ENCODE measurements at regions not wholly inside any gene's neighbourhood (a gene's known extent, or its start where the extent isn't known, plus 50 kb on each side); places are given as distances from the start of the nearest gene placed in this dataset.

DNA sequence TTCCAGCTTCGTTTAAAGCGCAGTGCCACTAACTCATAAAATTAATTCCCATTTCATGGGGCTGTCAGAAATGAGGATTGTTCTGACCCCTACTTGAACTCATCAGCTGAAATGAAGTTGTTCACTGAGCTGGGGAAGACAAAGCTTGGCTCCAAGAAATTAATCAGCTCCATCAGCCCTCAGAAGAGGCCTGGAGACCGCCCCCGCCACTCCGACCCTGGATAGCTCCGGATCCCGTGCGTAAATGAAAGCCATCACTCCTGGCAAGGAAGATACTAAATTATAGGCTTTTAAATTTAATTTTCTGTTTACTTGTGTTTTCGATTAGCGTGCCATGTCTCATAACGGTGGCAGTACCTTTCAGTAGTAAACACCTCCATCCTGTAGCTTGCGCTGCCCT is 142.8 kb upstream of the IRX2 start:
- POLR2A ChIA-PET = no interaction called here
- intact Hi-C loops (cut with micrococcal nuclease; ENCODE audit: unreplicated experiment) = no loop called here

DNA sequence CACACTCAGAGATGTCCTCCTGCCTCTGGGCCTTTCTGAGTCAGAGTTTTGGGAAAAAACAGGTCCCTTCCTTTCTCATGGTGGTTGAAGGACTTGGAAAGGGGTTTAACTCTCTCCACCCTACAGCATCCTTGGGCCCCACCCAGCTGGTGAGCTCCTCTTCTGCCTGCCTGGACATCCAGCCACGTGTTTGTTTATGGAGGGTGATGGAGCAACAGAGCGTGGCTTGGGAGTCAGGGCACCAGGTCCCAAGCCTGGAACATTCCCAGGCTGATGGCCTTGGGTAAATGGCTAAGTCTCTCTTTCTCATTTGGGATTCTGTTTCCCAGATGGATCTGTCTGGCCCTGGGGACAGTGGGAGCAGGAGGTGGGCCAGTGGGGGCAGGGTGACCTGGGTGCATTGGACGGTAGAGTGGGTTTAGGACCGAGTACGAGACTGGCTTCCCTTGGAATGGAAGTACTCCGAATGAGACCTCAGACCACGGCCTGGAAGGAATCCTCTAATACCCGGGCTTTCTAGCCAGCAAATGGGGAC is 141.1 kb upstream of the IRX2 start:
- CTCF ChIA-PET = no interaction called here

More for the DNA sequence above, 142.8 kb upstream of the IRX2 start:
- BruUV-seq (replicated peaks) = no TSS peak
- H3K27ac ChIP-seq (ENCODE audit: low read length) = no peak overlapping the region
- TF ChIP-seq POLR2AphosphoS5 (IDR thresholded peaks at IDR 0.05; ENCODE audit: low read depth, low read length) = no peak
- no peak overlapping the region for H3K4me3 ChIP-seq (ENCODE audit: low read depth in 2 of 2, low read length in 2 of 2)
- DNase-seq (ENCODE audit: low read depth, low spot score) (no peak), ATAC-seq (no peak)
- no peaks in the 10 kb centered on the region for H3K4me1 ChIP-seq (ENCODE audit: control insufficient read depth, insufficient read depth, low read length)
- no peaks in the 10 kb centered on the region for H3K36me3 ChIP-seq (ENCODE audit: control insufficient read depth, insufficient read depth, low read length)
- in situ Hi-C loops (cut with HindIII; ENCODE audit: low pct_unique_long_range_greater_than_20kb, low sequenced_read_pairs) = no loop called here
- no peaks in the 10 kb centered on the region for H3K9me3 ChIP-seq (ENCODE audit: control insufficient read depth, insufficient read depth, low read depth, low read length)
- H3K27me3 ChIP-seq (ENCODE audit: control insufficient read depth, insufficient read depth, low read length) = no peaks in the 10 kb centered on the region
- CTCF ChIA-PET = no interaction called here

More for the DNA sequence above, 141.1 kb upstream of the IRX2 start:
- Histone ChIP-seq H3K4me1 (ENCODE audit: control insufficient read depth, insufficient read depth, low read length) (no peaks in the 10 kb centered on the region), H3K27me3 (ENCODE audit: control insufficient read depth, insufficient read depth, low read length) (no peaks in the 10 kb centered on the region), H3K9me3 (ENCODE audit: control insufficient read depth, insufficient read depth, low read depth, low read length) (no peaks in the 10 kb centered on the region), H3K27ac (ENCODE audit: low read length) (no peak overlapping the region), H3K36me3 (ENCODE audit: control insufficient read depth, insufficient read depth, low read length) (no peaks in the 10 kb centered on the region), H3K4me3 (ENCODE audit: low read depth in 2 of 2, low read length in 2 of 2) (no peak overlapping the region)
- ATAC-seq (no peak), DNase-seq (ENCODE audit: low read depth, low spot score) (no peak)
- TF ChIP-seq, protein P1, sequence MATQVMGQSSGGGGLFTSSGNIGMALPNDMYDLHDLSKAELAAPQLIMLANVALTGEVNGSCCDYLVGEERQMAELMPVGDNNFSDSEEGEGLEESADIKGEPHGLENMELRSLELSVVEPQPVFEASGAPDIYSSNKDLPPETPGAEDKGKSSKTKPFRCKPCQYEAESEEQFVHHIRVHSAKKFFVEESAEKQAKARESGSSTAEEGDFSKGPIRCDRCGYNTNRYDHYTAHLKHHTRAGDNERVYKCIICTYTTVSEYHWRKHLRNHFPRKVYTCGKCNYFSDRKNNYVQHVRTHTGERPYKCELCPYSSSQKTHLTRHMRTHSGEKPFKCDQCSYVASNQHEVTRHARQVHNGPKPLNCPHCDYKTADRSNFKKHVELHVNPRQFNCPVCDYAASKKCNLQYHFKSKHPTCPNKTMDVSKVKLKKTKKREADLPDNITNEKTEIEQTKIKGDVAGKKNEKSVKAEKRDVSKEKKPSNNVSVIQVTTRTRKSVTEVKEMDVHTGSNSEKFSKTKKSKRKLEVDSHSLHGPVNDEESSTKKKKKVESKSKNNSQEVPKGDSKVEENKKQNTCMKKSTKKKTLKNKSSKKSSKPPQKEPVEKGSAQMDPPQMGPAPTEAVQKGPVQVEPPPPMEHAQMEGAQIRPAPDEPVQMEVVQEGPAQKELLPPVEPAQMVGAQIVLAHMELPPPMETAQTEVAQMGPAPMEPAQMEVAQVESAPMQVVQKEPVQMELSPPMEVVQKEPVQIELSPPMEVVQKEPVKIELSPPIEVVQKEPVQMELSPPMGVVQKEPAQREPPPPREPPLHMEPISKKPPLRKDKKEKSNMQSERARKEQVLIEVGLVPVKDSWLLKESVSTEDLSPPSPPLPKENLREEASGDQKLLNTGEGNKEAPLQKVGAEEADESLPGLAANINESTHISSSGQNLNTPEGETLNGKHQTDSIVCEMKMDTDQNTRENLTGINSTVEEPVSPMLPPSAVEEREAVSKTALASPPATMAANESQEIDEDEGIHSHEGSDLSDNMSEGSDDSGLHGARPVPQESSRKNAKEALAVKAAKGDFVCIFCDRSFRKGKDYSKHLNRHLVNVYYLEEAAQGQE (IDR thresholded peaks at IDR 0.05; ENCODE audit: insufficient read depth in 1 of 2, low read depth in 2 of 2, low read length in 1 of 2) = no peak
- no peak for TF ChIP-seq POLR2AphosphoS5 (IDR thresholded peaks at IDR 0.05; ENCODE audit: low read depth, low read length)
- TF ChIP-seq SIN3A (IDR thresholded peaks at IDR 0.05; ENCODE audit: borderline replicate concordance, insufficient read depth, low read depth, low read length) = no peak
- TF ChIP-seq TCF7L2 (IDR thresholded peaks at IDR 0.05; ENCODE audit: low read depth, low read length) = no peak
- TF ChIP-seq CTCF (IDR thresholded peaks at IDR 0.05) = no peak
- intact Hi-C loops (cut with micrococcal nuclease; ENCODE audit: unreplicated experiment) = no loop called here
- in situ Hi-C loops (cut with HindIII; ENCODE audit: low pct_unique_long_range_greater_than_20kb, low sequenced_read_pairs) = no loop called here
- BruUV-seq (replicated peaks) = no TSS peak
- POLR2A ChIA-PET = no interaction called here

Measured in Panc1 (cell line).